Transverse colon (tissue), 4 donors: ENCODE measurements at regions not wholly inside any gene's neighbourhood (a gene's known extent, or its start where the extent isn't known, plus 50 kb on each side); places are given as distances from the start of the nearest gene placed in this dataset.

ENCODE experiments used
- DNase-seq: peaks from one replicate; pipeline ENCODE4 v3.0.0-alpha.2; 2019
- H3K27ac ChIP-seq, 4 donors: fragments of 200-600 bp; sonication (generic); 2 replicates each; pipeline ENCODE4 v1.5.1; 2016 to 2018; ENCODE audit warnings: inconsistent platforms in 4 of 4
- H3K27me3 ChIP-seq: fragments of 200-600 bp; sonication (generic); 2 replicates; pipeline ENCODE4 v1.5.1; 2017; ENCODE audit warnings: inconsistent platforms
- H3K36me3 ChIP-seq, 4 donors: fragments of 200-600 bp; sonication (generic); 2 replicates each; pipeline ENCODE4 v1.5.1; 2017 to 2019; ENCODE audit warnings: inconsistent platforms in 4 of 4
- H3K4me1 ChIP-seq, 4 donors: fragments of 200-600 bp; sonication (generic); 2 replicates each; pipeline ENCODE4 v1.5.1; 2017 to 2020; ENCODE audit warnings: inconsistent platforms in 4 of 4
- H3K4me3 ChIP-seq, 4 donors: fragments of 200-600 bp; sonication (generic); 1 replicate in 1 of 4; 2 replicates in 3 of 4; pipeline versions ENCODE4 v1.5.1 to v1.6.1; 2017 to 2019; ENCODE audit warnings: inconsistent platforms in 4 of 4
- H3K9me3 ChIP-seq, 2 donors: fragments of 200-600 bp; sonication (generic); 2 replicates each; pipeline ENCODE4 v1.5.1; 2017 to 2019; ENCODE audit warnings: inconsistent platforms in 2 of 2
- EP300 ChIP-seq: sonication (generic); formaldehyde crosslinking; IDR thresholded peaks from one replicate; pipeline ENCODE4 v1.6.1; 2017; ENCODE audit warnings: antibody characterized with exemption, low read depth
- POLR2A ChIP-seq: fragments of 450-650 bp; IDR thresholded peaks from one replicate; pipeline ENCODE4 v1.6.1; 2016; ENCODE audit warnings: antibody characterized with exemption, mild to moderate bottlenecking, moderate library complexity
- POLR2AphosphoS5 ChIP-seq, 3 donors: sonication (generic); formaldehyde crosslinking; IDR thresholded peaks; one replicate each; pipeline ENCODE4 v1.6.1; 2016; ENCODE audit warnings: antibody characterized with exemption in 3 of 3
- WGBS, 2 donors: methylation state at CpG; one replicate each; pipeline ENCODE4 v1.1.5; 2018; ENCODE audit warnings: low coverage in 1 of 2; 5-methylcytosine and 5-hydroxymethylcytosine counted together
- in situ Hi-C, 4 donors: fragments of 200-750 bp; cut with MboI; loops; one replicate each; pipeline versions ENCODE4 v1.15.0 to v1.15.1; 2017; ENCODE audit warnings: low sequenced_read_pairs in 3 of 4, low pct_ligation_motif_present in 1 of 4, low pct_unique_long_range_greater_than_20kb in 1 of 4
- intact Hi-C: fragments of 100-400 bp; cut with DNase I; formaldehyde crosslinking; loops from one replicate; pipeline ENCODE4 v1.15.1; 2023; ENCODE audit warnings: low total_unique reads
- TF ChIP-seq, protein P1 (sequence below), 5 experiments: fragments of 200-600 bp in 3 of 5; fragments of 450-650 bp in 2 of 5; sonication (generic) in 3 of 5; IDR thresholded peaks; 1 replicate in 2 of 5; 2 replicates in 3 of 5; pipeline ENCODE4 v1.5.1; 2016 to 2017; ENCODE audit warnings: antibody characterized with exemption in 5 of 5, inconsistent platforms in 3 of 5, mild to moderate bottlenecking in 2 of 5, moderate library complexity in 1 of 5

DNA sequence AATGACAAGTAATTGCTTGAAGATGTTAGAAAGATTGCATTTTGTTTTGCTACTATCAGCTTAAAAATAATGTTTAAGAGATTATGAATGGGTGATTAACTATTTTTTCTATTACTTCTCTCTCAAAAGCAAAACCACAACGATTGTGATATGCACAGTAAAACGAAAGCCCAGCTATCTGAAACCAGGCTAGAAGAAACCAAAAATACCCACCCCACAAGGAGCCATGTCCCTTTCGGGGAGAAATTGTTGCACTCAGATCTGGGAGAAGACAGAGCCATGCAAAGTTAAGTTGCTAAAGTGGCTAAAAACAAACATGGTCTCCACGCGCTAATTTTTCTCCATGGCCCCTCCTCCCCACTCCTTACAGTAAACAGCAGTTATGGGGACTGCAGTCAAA lies 173.6 kb downstream of the RPS24 start:
- no peak for DNase-seq
- no peaks in the 10 kb centered on the region for H3K36me3 ChIP-seq
- intact Hi-C loops (no loop called here), in situ Hi-C loops (loop anchor here in 1 of 4 donors (25.0 kb wide), 1 partner anchor 1005 kb away; no protein-coding TSS in a partner anchor)
- H3K27me3 ChIP-seq = no peaks in the 10 kb centered on the region
- no peak overlapping the region for H3K27ac ChIP-seq
- peaks cover 0 to 7% (median 0%) of the 10 kb centered on the region in 4 donors for H3K4me1 ChIP-seq
- no peak overlapping the region for H3K4me3 ChIP-seq
- 65 to 67% methylated on average over 5 of the region's 5 CpGs for WGBS, 2 donors
- no peak for TF ChIP-seq EP300
- TF ChIP-seq, protein P1, sequence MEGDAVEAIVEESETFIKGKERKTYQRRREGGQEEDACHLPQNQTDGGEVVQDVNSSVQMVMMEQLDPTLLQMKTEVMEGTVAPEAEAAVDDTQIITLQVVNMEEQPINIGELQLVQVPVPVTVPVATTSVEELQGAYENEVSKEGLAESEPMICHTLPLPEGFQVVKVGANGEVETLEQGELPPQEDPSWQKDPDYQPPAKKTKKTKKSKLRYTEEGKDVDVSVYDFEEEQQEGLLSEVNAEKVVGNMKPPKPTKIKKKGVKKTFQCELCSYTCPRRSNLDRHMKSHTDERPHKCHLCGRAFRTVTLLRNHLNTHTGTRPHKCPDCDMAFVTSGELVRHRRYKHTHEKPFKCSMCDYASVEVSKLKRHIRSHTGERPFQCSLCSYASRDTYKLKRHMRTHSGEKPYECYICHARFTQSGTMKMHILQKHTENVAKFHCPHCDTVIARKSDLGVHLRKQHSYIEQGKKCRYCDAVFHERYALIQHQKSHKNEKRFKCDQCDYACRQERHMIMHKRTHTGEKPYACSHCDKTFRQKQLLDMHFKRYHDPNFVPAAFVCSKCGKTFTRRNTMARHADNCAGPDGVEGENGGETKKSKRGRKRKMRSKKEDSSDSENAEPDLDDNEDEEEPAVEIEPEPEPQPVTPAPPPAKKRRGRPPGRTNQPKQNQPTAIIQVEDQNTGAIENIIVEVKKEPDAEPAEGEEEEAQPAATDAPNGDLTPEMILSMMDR (IDR thresholded peaks at IDR 0.05) = no peak
- no peaks in the 10 kb centered on the region for H3K9me3 ChIP-seq

DNA sequence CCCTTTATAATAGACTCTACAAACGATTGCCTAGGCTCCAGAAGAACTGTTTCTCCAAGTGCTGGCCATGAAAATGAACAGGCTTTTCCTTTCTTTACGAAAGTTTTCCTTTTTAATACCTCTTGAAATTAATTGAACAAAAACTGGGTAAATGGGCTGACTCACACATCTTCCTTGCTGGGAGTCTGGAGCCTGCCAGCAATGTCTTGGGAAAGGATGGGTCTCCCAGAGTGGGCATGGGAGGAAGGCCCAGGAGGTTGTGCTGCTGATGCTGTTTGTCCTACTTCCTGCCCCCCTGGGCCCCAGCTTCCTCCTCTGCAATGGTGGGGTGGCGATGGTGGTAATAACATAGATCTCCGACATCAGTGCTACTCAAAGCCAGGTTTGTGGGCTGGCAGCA lies 174.1 kb downstream of the RPS24 start:
- in situ Hi-C loops = loop anchor here in 1 of 4 donors (25.0 kb wide), 1 partner anchor 1005 kb away; no protein-coding TSS in a partner anchor
- H3K4me3 ChIP-seq = no peak overlapping the region
- WGBS, 2 donors = 44 to 66% methylated on average over 2 to 4 of the region's 4 CpGs

DNA sequence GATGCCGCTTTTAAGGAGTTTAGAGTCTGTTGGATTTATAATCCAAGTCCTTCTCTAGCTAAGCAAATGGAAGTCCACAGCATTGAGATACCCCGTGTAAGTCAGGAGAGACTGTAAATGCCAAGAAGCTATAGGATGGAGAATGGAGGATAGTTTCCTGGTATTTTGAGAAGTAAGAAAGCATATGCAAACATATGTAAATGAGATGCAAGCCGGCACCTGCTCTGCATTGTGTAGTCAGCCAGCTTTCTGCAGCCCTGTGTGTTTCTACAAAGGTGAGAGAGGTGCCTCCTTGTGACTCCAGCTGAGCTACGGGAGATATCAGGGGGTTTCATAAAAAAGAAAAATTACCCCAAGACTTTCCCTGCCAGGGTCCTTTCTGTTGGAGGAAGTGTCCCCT lies 176.3 kb downstream of the RPS24 start:
- H3K36me3 ChIP-seq = no peaks in the 10 kb centered on the region
- no peak overlapping the region for H3K4me3 ChIP-seq
- H3K9me3 ChIP-seq = no peaks in the 10 kb centered on the region
- no peaks in the 10 kb centered on the region for H3K27me3 ChIP-seq
- H3K4me1 ChIP-seq = peaks cover under 1 to 8% (median under 1%) of the 10 kb centered on the region in 4 donors
- intact Hi-C loops (loop anchor here (5.0 to 10.0 kb wide), 3 partner anchors 445 to 992 kb away; no protein-coding TSS in a partner anchor), in situ Hi-C loops (loop anchor here in 1 of 4 donors (25.0 kb wide), 1 partner anchor 1002 kb away; no protein-coding TSS in a partner anchor)
- WGBS, 2 donors = 80 to 85% methylated on average over 4 of the region's 4 CpGs
- no peak overlapping the region for H3K27ac ChIP-seq
- TF ChIP-seq POLR2AphosphoS5 (IDR thresholded peaks at IDR 0.05) (no peak), POLR2A (no peak), EP300 (no peak)
- TF ChIP-seq, protein P1 (IDR thresholded peaks at IDR 0.05) = no peak
- DNase-seq = no peak

More for the DNA sequence above, 174.1 kb downstream of the RPS24 start:
- Histone ChIP-seq H3K27me3 (no peaks in the 10 kb centered on the region), H3K9me3 (no peaks in the 10 kb centered on the region), H3K4me1 (peaks cover 0 to 7% (median 0%) of the 10 kb centered on the region in 4 donors), H3K27ac (no peak overlapping the region), H3K36me3 (no peaks in the 10 kb centered on the region)
- no peak for DNase-seq
- no peak for TF ChIP-seq POLR2A
- TF ChIP-seq EP300 = no peak
- TF ChIP-seq, protein P1 (IDR thresholded peaks at IDR 0.05) = no peak
- no peak for TF ChIP-seq POLR2AphosphoS5 (IDR thresholded peaks at IDR 0.05)
- intact Hi-C loops = no loop called here

DNA sequence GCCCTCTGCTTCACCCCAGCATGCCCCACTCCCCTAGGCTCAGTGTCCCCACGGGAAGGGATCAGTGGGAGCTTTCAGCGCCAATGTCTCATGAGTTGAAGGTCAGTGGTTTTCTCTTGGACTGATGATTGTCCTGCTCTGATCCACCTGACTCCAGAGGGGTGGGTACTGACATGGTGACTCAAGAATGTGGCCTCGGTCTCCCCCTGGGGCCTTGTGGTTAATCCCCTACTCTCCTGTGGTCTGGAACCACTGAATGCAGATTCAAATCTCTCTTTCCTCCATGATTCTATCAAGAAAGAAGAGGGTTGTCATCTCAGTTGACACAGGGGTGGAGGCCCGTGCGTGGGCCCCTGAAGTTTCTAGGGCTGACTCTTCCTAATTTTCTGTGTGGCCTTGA lies 176.9 kb downstream of the RPS24 start:
- in situ Hi-C loops = loop anchor here in 1 of 4 donors (25.0 kb wide), 1 partner anchor 1002 kb away; no protein-coding TSS in a partner anchor
- H3K4me3 ChIP-seq = no peak overlapping the region
- H3K27ac ChIP-seq = no peak overlapping the region
- intact Hi-C loops = loop anchor here (5.0 to 10.0 kb wide), 3 partner anchors 444 to 992 kb away; no protein-coding TSS in a partner anchor
- WGBS, 2 donors = 92% methylated on average over 5 of the region's 5 CpGs; no CpG with 5 or more reads in 1 of the 2 donors
- no peaks in the 10 kb centered on the region for H3K9me3 ChIP-seq
- peaks cover 5 to 14% (median 6%) of the 10 kb centered on the region in 4 donors for H3K4me1 ChIP-seq
- no peak for DNase-seq
- TF ChIP-seq EP300 (no peak), POLR2A (no peak), POLR2AphosphoS5 (IDR thresholded peaks at IDR 0.05) (no peak)
- TF ChIP-seq, protein P1 (IDR thresholded peaks at IDR 0.05) = no peak
- H3K36me3 ChIP-seq = no peaks in the 10 kb centered on the region
- H3K27me3 ChIP-seq = no peaks in the 10 kb centered on the region
